ENCODE measurements at regions not wholly inside any gene's neighbourhood (a gene's known extent, or its start where the extent isn't known, plus 50 kb on each side); places are given as distances from the start of the nearest gene placed in this dataset.
A peak's percentile ranks its signal among the peaks of the same experiment; 100 is the strongest.

DNA sequence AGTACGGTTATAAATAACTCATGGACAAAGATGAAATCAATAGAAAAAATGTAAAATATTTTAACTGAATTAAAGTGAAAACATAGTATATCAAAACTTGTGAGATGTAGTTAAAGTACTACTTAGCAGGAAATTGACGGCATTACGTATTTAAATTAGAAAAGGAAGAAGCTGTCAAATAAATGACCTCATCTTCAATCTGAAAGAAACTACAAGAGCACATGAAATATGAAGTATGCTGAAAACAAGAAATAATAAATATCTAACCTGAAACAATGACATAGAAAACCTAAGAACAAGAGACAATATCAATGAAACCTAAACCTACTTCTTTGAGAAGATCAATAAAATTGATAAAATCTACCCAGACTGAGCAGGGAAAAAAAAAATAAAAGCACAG lies 122.2 kb upstream of the PDE4B start:
- no peak for DNase-seq (ENCODE audit: extremely low read depth, low read depth)

- DNase-seq (ENCODE audit: extremely low read depth, low read depth): no peak
Observed at GRCh38 chr1:65674522-65674921, 118.2 kb upstream of the PDE4B start.

DNA sequence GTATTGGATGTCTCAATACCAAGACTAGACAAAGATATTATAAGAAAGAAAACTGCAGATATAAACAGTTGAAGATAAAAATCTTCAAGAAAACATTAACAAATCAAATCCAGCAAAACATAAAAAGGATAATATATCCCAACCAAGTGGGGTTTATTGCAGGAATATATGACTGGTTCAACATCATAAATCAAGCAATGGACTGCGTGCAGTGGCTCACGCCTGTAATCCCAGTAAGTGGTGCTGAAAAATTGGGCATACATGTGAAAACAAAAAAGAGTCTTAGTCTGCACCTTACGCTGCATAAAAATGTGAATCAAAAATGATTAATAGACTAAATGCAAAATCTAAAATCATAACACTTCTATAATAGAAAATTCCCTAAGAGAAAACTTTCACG lies 112.9 kb upstream of the PDE4B start:
- DNase-seq (ENCODE audit: extremely low read depth, low read depth): no peak

GRCh38 chr1:65681096-65681495 lies 111.6 kb upstream of the PDE4B start:
- no peak for DNase-seq (ENCODE audit: extremely low read depth, low read depth)

DNA sequence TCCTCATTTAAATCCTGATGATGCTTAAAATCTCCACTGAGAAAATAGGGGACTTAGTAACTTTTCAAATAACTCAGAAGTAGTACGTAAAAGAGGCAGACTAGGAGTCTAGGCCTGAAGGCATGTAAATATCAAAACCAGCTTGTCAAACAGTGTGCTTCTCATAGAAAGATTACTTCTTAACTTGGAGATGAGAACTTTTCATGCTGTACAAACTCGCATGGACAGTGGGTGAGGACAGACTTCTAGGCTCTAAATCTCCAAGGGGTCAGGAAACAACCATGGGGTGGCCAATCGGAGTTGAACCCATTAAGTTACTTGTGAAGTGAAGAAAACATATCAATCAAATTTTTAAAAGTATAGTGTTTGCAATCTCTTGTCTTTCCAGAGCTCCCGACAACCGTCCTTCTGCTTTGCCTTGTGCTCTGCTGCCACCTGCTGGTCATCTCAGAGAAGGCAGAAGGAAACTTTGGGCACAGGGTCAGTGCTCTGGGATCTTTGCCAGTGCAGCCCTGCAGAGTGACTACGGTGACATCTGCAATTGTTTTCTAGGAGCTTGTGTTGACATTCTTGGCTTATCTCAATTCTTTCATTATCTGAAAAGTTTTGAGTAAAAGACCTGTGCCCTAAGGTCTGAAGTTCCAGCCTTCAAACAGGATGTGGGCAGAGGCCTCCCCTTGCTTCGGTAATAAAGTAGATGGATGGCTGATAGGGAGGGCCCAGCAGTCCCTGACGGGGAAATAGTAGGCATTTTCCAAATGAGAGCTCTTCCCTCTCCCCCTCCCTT lies 105.1 kb upstream of the PDE4B start:
- peak; percentile 72 for DNase-seq (ENCODE audit: extremely low read depth, low read depth)

DNA sequence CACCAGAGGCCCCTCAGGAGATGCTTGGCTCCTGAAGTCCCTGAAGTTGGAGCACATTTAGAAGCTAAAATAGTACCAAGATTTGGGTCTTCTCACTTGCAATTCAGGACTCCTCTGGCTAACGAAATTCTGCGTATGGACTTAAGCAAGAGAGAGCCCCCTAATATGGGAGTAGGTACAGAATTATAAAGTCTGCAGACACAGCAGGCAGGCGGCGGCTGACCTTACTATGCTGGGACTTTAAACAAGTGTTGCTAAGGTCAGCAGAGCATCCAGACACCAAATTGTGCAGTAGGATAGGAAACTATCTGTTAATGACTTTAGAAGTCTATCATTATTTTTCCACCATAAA lies 104.5 kb upstream of the PDE4B start:
- DNase-seq (ENCODE audit: extremely low read depth, low read depth): no peak

DNA sequence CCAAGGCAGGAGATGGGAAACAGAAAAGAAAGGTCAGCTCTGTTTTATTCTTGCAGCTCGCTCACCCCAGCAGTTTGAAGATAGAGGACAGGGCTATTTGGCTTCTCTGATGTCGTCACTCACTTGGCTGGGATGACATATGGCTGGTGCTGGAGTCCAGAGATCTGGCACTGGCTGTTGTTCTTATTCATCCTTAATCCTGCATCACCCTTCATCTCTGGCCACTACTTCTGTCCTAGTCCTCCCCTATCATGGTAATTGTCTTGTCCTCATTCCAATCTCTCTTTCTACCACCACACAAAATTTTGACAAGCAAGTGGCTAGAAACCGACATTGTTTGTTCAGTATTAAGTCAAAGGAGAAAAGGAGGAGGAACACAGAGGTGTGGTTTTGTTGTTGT lies 103.8 kb upstream of the PDE4B start:
- DNase-seq (ENCODE audit: extremely low read depth, low read depth): no peak

- no peak for DNase-seq (ENCODE audit: extremely low read depth, low read depth)
Observed at GRCh38 chr1:65691152-65691900, 101.4 kb upstream of the PDE4B start.

DNA sequence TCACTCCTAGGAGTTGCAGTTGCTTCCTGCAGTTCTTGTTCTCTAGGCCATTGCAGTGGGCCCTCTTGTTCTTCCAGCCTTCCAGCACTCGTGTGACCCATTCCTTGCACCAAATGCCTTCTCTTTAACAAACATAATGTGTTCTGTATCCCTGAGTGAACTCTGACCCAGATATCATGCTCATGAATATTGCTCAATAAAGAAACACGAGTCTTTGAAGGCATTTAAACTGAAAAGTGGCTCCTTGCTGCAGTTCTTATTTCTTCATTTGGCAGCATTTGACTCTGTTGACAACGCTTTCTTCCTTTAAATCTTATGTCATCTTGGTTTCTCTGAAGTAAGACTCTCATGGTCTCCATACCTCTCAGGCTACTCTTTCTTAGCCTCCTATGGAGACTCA lies 100.7 kb upstream of the PDE4B start:
- DNase-seq (ENCODE audit: extremely low read depth, low read depth): no peak

DNA sequence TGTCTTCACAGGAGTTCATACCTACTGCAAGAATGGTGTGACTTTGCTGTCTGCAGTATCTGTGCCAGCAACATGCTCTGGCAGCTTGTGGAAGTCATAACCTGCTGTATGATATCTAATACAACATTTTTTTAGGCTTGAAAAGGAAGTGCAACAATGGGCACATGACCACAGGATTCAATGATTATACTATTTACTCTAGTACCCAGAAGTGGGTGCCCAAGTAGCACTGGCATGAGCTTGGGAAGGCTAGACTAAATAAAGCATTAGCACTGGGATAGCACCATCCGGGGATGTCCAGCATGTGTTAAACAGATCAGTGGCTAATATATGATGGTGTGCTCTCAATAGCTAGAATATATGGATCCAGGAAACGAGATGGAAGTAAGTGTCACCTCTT lies 98.6 kb upstream of the PDE4B start:
- DNase-seq (ENCODE audit: extremely low read depth, low read depth): no peak

- no peak for DNase-seq (ENCODE audit: extremely low read depth, low read depth)
Observed at GRCh38 chr1:65694933-65695332, 97.8 kb upstream of the PDE4B start.

GRCh38 chr1:65698590-65698989 lies 94.1 kb upstream of the PDE4B start:
- no peak for DNase-seq (ENCODE audit: extremely low read depth, low read depth)

- no peak for DNase-seq (ENCODE audit: extremely low read depth, low read depth)
Observed at GRCh38 chr1:65703853-65704252, 88.8 kb upstream of the PDE4B start.

DNA sequence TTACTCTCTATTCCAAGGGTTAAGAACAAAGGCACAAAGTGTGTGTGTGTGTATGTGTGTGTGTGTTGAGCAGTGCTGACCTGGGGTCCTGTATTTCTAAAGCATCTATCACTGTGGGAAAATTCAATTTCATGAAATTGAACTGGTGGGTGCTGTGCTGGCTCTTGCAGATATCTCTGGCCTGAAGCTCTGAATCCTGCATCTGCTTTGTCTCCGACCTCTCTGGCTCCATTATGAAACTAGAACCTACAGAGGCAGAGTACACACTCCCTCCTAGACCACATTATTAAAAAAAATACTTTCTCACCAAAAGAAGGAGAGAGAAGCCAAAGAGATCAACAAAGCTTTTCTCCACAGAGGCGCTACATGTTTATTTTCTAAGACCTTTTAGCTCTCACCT lies 88.4 kb upstream of the PDE4B start:
- no peak for DNase-seq (ENCODE audit: extremely low read depth, low read depth)

GRCh38 chr1:65717815-65718454 lies 74.8 kb upstream of the PDE4B start:
- peak; percentile 13 for DNase-seq (ENCODE audit: extremely low read depth, low read depth)

- DNase-seq (ENCODE audit: extremely low read depth, low read depth): no peak
Observed at GRCh38 chr1:65719391-65719790, 73.3 kb upstream of the PDE4B start.

DNA sequence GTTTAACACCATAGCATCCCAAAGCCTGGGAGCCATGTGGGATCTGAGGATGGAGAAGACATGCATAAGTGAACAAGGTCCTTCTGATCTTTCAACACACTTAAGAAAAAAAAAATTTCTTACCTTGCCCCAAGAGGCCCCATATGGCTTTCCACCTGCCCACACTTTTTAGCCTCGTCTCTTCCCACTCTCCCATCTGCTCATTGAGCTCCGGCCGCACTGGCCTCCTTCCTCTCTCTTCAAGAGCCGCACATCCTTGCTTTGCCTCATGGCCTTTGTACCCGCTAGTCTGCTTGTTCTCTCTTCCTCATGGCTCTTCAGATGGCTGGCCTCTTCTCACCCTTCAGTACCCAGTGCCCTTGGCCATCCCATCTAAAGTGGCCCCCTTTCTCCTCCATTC lies 70.2 kb upstream of the PDE4B start:
- no peak for DNase-seq (ENCODE audit: extremely low read depth, low read depth)

DNA sequence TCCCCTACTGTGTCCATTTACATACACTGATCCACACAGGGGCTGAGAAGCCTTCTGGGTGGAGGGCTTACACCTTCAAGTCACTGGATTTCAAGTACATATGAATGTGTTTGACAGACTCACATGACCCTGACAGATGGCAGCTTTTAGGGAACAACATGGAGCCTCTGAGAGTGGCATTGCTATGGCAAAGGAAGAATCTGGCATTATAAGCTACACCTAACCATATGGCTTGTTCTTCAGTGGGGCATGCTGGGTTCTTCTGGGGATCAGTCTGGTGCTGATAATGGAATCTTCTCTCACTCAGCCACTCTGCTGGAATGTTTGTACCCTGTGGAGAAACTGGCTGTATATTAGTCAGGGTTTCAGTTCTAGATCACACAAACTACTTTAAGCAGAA lies 68.5 kb upstream of the PDE4B start:
- no peak for DNase-seq (ENCODE audit: extremely low read depth, low read depth)

GRCh38 chr1:65725064-65725463 lies 67.6 kb upstream of the PDE4B start:
- no peak for DNase-seq (ENCODE audit: extremely low read depth, low read depth)

- no peak for DNase-seq (ENCODE audit: extremely low read depth, low read depth)
Observed at GRCh38 chr1:65728504-65728903, 64.2 kb upstream of the PDE4B start.

DNA sequence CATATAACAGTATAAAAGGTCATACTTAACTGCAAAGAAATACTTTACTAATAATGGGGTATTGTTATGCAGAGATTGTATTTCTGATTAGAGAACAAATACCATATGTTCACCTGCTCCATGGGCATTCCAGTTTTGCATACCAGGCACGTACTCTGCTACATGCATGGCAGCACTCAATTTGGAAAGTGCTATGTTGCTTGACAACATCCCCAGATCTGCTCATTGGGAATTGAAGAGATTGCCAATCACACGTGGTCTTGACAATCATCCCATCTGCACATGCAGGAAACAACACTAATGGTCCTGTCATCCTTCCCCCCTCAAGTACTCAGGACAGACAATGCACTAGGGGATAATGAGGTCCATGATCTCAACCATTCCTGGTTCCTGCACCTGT lies 63.4 kb upstream of the PDE4B start:
- DNase-seq (ENCODE audit: extremely low read depth, low read depth): no peak

DNA sequence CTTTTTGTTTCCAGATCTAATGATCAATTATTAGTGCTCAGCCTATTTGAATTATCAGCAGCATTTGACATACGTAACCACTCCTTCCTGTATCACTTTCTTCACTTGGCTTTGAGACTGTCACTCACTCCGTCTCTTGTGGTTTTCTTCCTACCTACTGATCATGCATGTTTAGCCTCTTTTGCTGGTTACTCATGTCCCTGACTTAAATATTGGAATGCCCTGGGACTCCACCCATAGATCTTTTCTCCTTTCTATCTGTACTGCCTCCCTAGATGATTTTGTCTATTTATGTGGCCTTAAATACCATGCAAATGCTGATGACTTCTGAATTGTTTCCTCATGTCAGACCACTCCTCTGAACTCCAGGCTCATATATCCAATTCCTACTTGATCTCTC lies 57.7 kb upstream of the PDE4B start:
- no peak for DNase-seq (ENCODE audit: extremely low read depth, low read depth)
